Upper lobe of left lung (tissue), 6 donors: ENCODE measurements at regions not wholly inside any gene's neighbourhood (a gene's known extent, or its start where the extent isn't known, plus 50 kb on each side); places are given as distances from the start of the nearest gene placed in this dataset.

Source experiments
- ATAC-seq, 2 donors: fragments of 200-7000 bp; cut with Tn5 transposase; one replicate each; pipeline ENCODE4 v1.9.1; 2022; ENCODE audit warnings: mild to moderate bottlenecking in 2 of 2, moderate library complexity in 2 of 2; ENCODE audit not compliant: low FRiP score in 2 of 2
- DNase-seq, 2 donors: peaks; one replicate each; pipeline ENCODE4 v3.0.0-alpha.2; 2019 to 2020
- H3K27ac ChIP-seq, 4 donors: fragments of 200-600 bp; sonication (generic); one replicate each; pipeline ENCODE4 v1.5.1; 2016 to 2019
- H3K27me3 ChIP-seq, 4 donors: fragments of 200-600 bp; sonication (generic); one replicate each; pipeline ENCODE4 v1.5.1; 2017 to 2019
- H3K36me3 ChIP-seq, 4 donors: fragments of 200-600 bp; sonication (generic); one replicate each; pipeline ENCODE4 v1.5.1; 2016 to 2019
- H3K4me1 ChIP-seq, 4 donors: fragments of 200-600 bp; sonication (generic); one replicate each; pipeline ENCODE4 v1.5.1; 2018 to 2019
- H3K4me3 ChIP-seq, 4 donors: fragments of 200-600 bp; sonication (generic); one replicate each; pipeline ENCODE4 v1.5.1; 2017 to 2019; ENCODE audit warnings: mild to moderate bottlenecking in 2 of 4, moderate library complexity in 1 of 4
- H3K9me3 ChIP-seq, 4 donors: fragments of 200-600 bp; sonication (generic); one replicate each; pipeline ENCODE4 v1.5.1; 2018 to 2019
- CTCF ChIP-seq, 6 experiments: fragments of 450-650 bp in 4 of 6; fragments of 200-600 bp in 2 of 6; sonication (generic) in 2 of 6; IDR thresholded peaks; one replicate each; pipeline ENCODE4 v1.5.1; 2016 to 2019; ENCODE audit warnings: antibody characterized with exemption in 6 of 6
- EP300 ChIP-seq, 4 donors: sonication (generic); formaldehyde crosslinking; IDR thresholded peaks; one replicate each; pipeline ENCODE4 v1.5.1; 2017; ENCODE audit warnings: antibody characterized with exemption in 4 of 4, control low read depth in 2 of 4
- POLR2A ChIP-seq, 4 donors: fragments of 450-650 bp; IDR thresholded peaks; one replicate each; pipeline ENCODE4 v1.5.1; 2016 to 2017; ENCODE audit warnings: antibody characterized with exemption in 4 of 4, mild to moderate bottlenecking in 2 of 4
- POLR2AphosphoS5 ChIP-seq, 2 donors: sonication (generic); formaldehyde crosslinking; IDR thresholded peaks; one replicate each; pipeline ENCODE4 v1.5.1; 2017; ENCODE audit warnings: antibody characterized with exemption in 2 of 2
- whole genome bisulfite sequencing, 2 donors: methylation state at CpG; one replicate each; pipeline ENCODE4 v1.1.5; 2017 to 2018; 5-methylcytosine and 5-hydroxymethylcytosine counted together
- donor health status: DM: no; HTN: no; CAD: no; lungs with moderate emphysema.
- donor health status: DM: no; HTN: yes; CAD: no; lungs with severe emphysema.

- ATAC-seq (peak in 1 of 2 donors; percentile 12), DNase-seq (no peak)
- TF ChIP-seq POLR2A (IDR thresholded peaks at IDR 0.05) (no peak), EP300 (IDR thresholded peaks at IDR 0.05) (no peak), POLR2AphosphoS5 (IDR thresholded peaks at IDR 0.05) (no peak)
- 82 to 83% methylated on average over 4 of the region's 4 CpGs for WGBS, 2 donors
- H3K27me3 ChIP-seq = no peaks in the 10 kb centered on the region
- no peaks in the 10 kb centered on the region for H3K4me1 ChIP-seq
- H3K4me3 ChIP-seq = no peak overlapping the region
- no peaks in the 10 kb centered on the region for H3K9me3 ChIP-seq
- no peak overlapping the region for H3K27ac ChIP-seq
- no peaks in the 10 kb centered on the region for H3K36me3 ChIP-seq
Measured at GRCh38 chr4:170741856-170742255, 652.1 kb upstream of the AADAT start.

- Histone ChIP-seq H3K4me3 (no peak overlapping the region), H3K36me3 (no peaks in the 10 kb centered on the region), H3K27ac (no peak overlapping the region), H3K4me1 (no peaks in the 10 kb centered on the region), H3K9me3 (no peaks in the 10 kb centered on the region), H3K27me3 (no peaks in the 10 kb centered on the region)
- no peak for ATAC-seq
- TF ChIP-seq POLR2AphosphoS5 (IDR thresholded peaks at IDR 0.05) (no peak), POLR2A (IDR thresholded peaks at IDR 0.05) (no peak), CTCF (IDR thresholded peaks at IDR 0.05) (no peak), EP300 (IDR thresholded peaks at IDR 0.05) (no peak)
- no peak for DNase-seq
Measured at GRCh38 chr4:170736710-170737109, 647.0 kb upstream of the AADAT start.

- H3K27ac ChIP-seq = no peak overlapping the region
- ATAC-seq = no peak
- no peaks in the 10 kb centered on the region for H3K4me1 ChIP-seq
- no peaks in the 10 kb centered on the region for H3K9me3 ChIP-seq
- H3K27me3 ChIP-seq = no peaks in the 10 kb centered on the region
- TF ChIP-seq POLR2A (IDR thresholded peaks at IDR 0.05) (no peak), CTCF (IDR thresholded peaks at IDR 0.05) (no peak), POLR2AphosphoS5 (IDR thresholded peaks at IDR 0.05) (no peak), EP300 (IDR thresholded peaks at IDR 0.05) (no peak)
- no peak for DNase-seq
- 65 to 76% methylated on average over 3 of the region's 3 CpGs for WGBS, 2 donors
- H3K4me3 ChIP-seq = no peak overlapping the region
- no peaks in the 10 kb centered on the region for H3K36me3 ChIP-seq
Measured at GRCh38 chr4:170729897-170730296, 640.1 kb upstream of the AADAT start.

GRCh38 chr4:170729236-170729635 lies 639.5 kb upstream of the AADAT start:
- TF ChIP-seq EP300 (IDR thresholded peaks at IDR 0.05) (no peak), CTCF (IDR thresholded peaks at IDR 0.05) (no peak), POLR2A (IDR thresholded peaks at IDR 0.05) (no peak), POLR2AphosphoS5 (IDR thresholded peaks at IDR 0.05) (no peak)
- Histone ChIP-seq H3K36me3 (no peaks in the 10 kb centered on the region), H3K9me3 (no peaks in the 10 kb centered on the region), H3K4me3 (no peak overlapping the region), H3K4me1 (no peaks in the 10 kb centered on the region), H3K27me3 (no peaks in the 10 kb centered on the region), H3K27ac (no peak overlapping the region)
- 39 to 56% methylated on average over 4 of the region's 4 CpGs for WGBS, 2 donors
- ATAC-seq = no peak
- no peak for DNase-seq

GRCh38 chr4:170724191-170724590 lies 634.4 kb upstream of the AADAT start:
- WGBS, 2 donors = 79 to 93% methylated on average over 1 of the region's 1 CpG
- TF ChIP-seq CTCF (IDR thresholded peaks at IDR 0.05) (no peak), EP300 (IDR thresholded peaks at IDR 0.05) (no peak), POLR2A (IDR thresholded peaks at IDR 0.05) (no peak), POLR2AphosphoS5 (IDR thresholded peaks at IDR 0.05) (no peak)
- DNase-seq (no peak), ATAC-seq (no peak)
- Histone ChIP-seq H3K4me1 (no peaks in the 10 kb centered on the region), H3K9me3 (no peaks in the 10 kb centered on the region), H3K36me3 (no peaks in the 10 kb centered on the region), H3K4me3 (no peak overlapping the region), H3K27me3 (no peaks in the 10 kb centered on the region), H3K27ac (no peak overlapping the region)
